ENCODE measurements at regions not wholly inside any gene's neighbourhood (a gene's known extent, or its start where the extent isn't known, plus 50 kb on each side); places are given as distances from the start of the nearest gene placed in this dataset.

- TF ChIP-seq CTCF (IDR thresholded peaks at IDR 0.05) (no peak), POLR2A (IDR thresholded peaks at IDR 0.05) (no peak)
Observed at GRCh38 chr13:109509154-109509900, 277.1 kb downstream of the IRS2 start.
